Thyroid gland (tissue), 4 donors: ENCODE measurements at regions not wholly inside any gene's neighbourhood (a gene's known extent, or its start where the extent isn't known, plus 50 kb on each side); places are given as distances from the start of the nearest gene placed in this dataset.

Source experiments
- CTCF ChIP-seq, 6 experiments: fragments of 200-600 bp in 3 of 6; fragments of 450-650 bp in 3 of 6; sonication (generic) in 3 of 6; IDR thresholded peaks; one replicate each; pipeline ENCODE4 v1.5.1; 2016 to 2019; ENCODE audit warnings: antibody characterized with exemption in 6 of 6, mild to moderate bottlenecking in 2 of 6, inconsistent platforms in 1 of 6, moderate library complexity in 1 of 6
- POLR2A ChIP-seq, 2 donors: fragments of 450-650 bp; IDR thresholded peaks; one replicate each; pipeline ENCODE4 v1.6.1; 2017; ENCODE audit warnings: antibody characterized with exemption in 2 of 2, mild to moderate bottlenecking in 2 of 2, moderate library complexity in 1 of 2

GRCh38 chr3:22765679-22766078 lies 437.4 kb upstream of the UBE2E2 start:
- TF ChIP-seq CTCF (IDR thresholded peaks at IDR 0.05) (no peak), POLR2A (IDR thresholded peaks at IDR 0.05) (no peak)
